ENCODE measurements at regions not wholly inside any gene's neighbourhood (a gene's known extent, or its start where the extent isn't known, plus 50 kb on each side); places are given as distances from the start of the nearest gene placed in this dataset.

- Histone ChIP-seq H3K4me3 (replicated peaks in 1 of 4; ENCODE audit: control extremely low read depth in 1 of 4, insufficient read depth in 1 of 4, low read depth in 3 of 4, low read length in 4 of 4) (no peak overlapping the region), H3K79me2 (ENCODE audit: control insufficient read depth, insufficient read depth, low read length) (no peaks in the 10 kb centered on the region), H3K27me3 (ENCODE audit: control insufficient read depth, insufficient read depth, low read length) (no peaks in the 10 kb centered on the region), H3K9me3 (ENCODE audit: control insufficient read depth, insufficient read depth, low read depth, low read length) (no peaks in the 10 kb centered on the region), H4K20me1 (ENCODE audit: control insufficient read depth, extremely low read depth, insufficient read depth, low read length) (no peaks in the 10 kb centered on the region), H3K36me3 (ENCODE audit: control insufficient read depth, insufficient read depth, low read length) (no peaks in the 10 kb centered on the region), H2AFZ (ENCODE audit: low read length) (no peak overlapping the region), H3K9ac (ENCODE audit: insufficient read depth, low read length) (no peak overlapping the region), H3K27ac (ENCODE audit: insufficient read depth, low read length) (no peak overlapping the region), H3K4me2 (ENCODE audit: extremely low read depth, insufficient read depth, low read length) (no peak overlapping the region), H3K4me1 (ENCODE audit: control insufficient read depth, extremely low read depth, insufficient read depth, low read length) (no peaks in the 10 kb centered on the region)
- DNase-seq (ENCODE audit: low read depth in 2 of 2) = no peak
- TF ChIP-seq CTCF (conservative IDR thresholded peaks at IDR 0.05 in 1 of 2, IDR thresholded peaks at IDR 0.05 in 1 of 2; ENCODE audit: low read depth in 1 of 2, low read length in 2 of 2) (no peak), EZH2 (IDR thresholded peaks at IDR 0.05; ENCODE audit: low read length, missing control alignments) (no peak)
Observed at GRCh38 chr6:130525408-130525807, 159.6 kb downstream of the TMEM200A start.

- no peaks in the 10 kb centered on the region for H3K4me1 ChIP-seq (ENCODE audit: control insufficient read depth, extremely low read depth, insufficient read depth, low read length)
- no peaks in the 10 kb centered on the region for H3K9me3 ChIP-seq (ENCODE audit: control insufficient read depth, insufficient read depth, low read depth, low read length)
- no peaks in the 10 kb centered on the region for H4K20me1 ChIP-seq (ENCODE audit: control insufficient read depth, extremely low read depth, insufficient read depth, low read length)
- no peaks in the 10 kb centered on the region for H3K79me2 ChIP-seq (ENCODE audit: control insufficient read depth, insufficient read depth, low read length)
- no peak overlapping the region for H3K4me3 ChIP-seq (replicated peaks in 1 of 4; ENCODE audit: control extremely low read depth in 1 of 4, insufficient read depth in 1 of 4, low read depth in 3 of 4, low read length in 4 of 4)
- H3K27me3 ChIP-seq (ENCODE audit: control insufficient read depth, insufficient read depth, low read length) = no peaks in the 10 kb centered on the region
- H2AFZ ChIP-seq (ENCODE audit: low read length) = no peak overlapping the region
- H3K36me3 ChIP-seq (ENCODE audit: control insufficient read depth, insufficient read depth, low read length) = no peaks in the 10 kb centered on the region
- no peak overlapping the region for H3K4me2 ChIP-seq (ENCODE audit: extremely low read depth, insufficient read depth, low read length)
- TF ChIP-seq CTCF (conservative IDR thresholded peaks at IDR 0.05 in 1 of 2, IDR thresholded peaks at IDR 0.05 in 1 of 2; ENCODE audit: low read depth in 1 of 2, low read length in 2 of 2) = no peak
- no peak for TF ChIP-seq EZH2 (IDR thresholded peaks at IDR 0.05; ENCODE audit: low read length, missing control alignments)
- DNase-seq (ENCODE audit: low read depth in 2 of 2) = no peak
- H3K9ac ChIP-seq (ENCODE audit: insufficient read depth, low read length) = no peak overlapping the region
- H3K27ac ChIP-seq (ENCODE audit: insufficient read depth, low read length) = no peak overlapping the region
Observed at GRCh38 chr6:130526466-130526865, 160.6 kb downstream of the TMEM200A start.

- Histone ChIP-seq H3K79me2 (ENCODE audit: control insufficient read depth, insufficient read depth, low read length) (no peaks in the 10 kb centered on the region), H3K4me2 (ENCODE audit: extremely low read depth, insufficient read depth, low read length) (no peak overlapping the region), H4K20me1 (ENCODE audit: control insufficient read depth, extremely low read depth, insufficient read depth, low read length) (no peaks in the 10 kb centered on the region), H2AFZ (ENCODE audit: low read length) (no peak overlapping the region), H3K36me3 (ENCODE audit: control insufficient read depth, insufficient read depth, low read length) (no peaks in the 10 kb centered on the region), H3K4me3 (replicated peaks in 1 of 4; ENCODE audit: control extremely low read depth in 1 of 4, insufficient read depth in 1 of 4, low read depth in 3 of 4, low read length in 4 of 4) (no peak overlapping the region), H3K27me3 (ENCODE audit: control insufficient read depth, insufficient read depth, low read length) (no peaks in the 10 kb centered on the region), H3K4me1 (ENCODE audit: control insufficient read depth, extremely low read depth, insufficient read depth, low read length) (no peaks in the 10 kb centered on the region), H3K9me3 (ENCODE audit: control insufficient read depth, insufficient read depth, low read depth, low read length) (no peaks in the 10 kb centered on the region), H3K27ac (ENCODE audit: insufficient read depth, low read length) (no peak overlapping the region), H3K9ac (ENCODE audit: insufficient read depth, low read length) (no peak overlapping the region)
- TF ChIP-seq CTCF (conservative IDR thresholded peaks at IDR 0.05 in 1 of 2, IDR thresholded peaks at IDR 0.05 in 1 of 2; ENCODE audit: low read depth in 1 of 2, low read length in 2 of 2) = no peak
- no peak for DNase-seq (ENCODE audit: low read depth in 2 of 2)
Observed at GRCh38 chr6:130527173-130527572, 161.4 kb downstream of the TMEM200A start.
